Tibial nerve (tissue), 4 donors: ENCODE measurements at regions not wholly inside any gene's neighbourhood (a gene's known extent, or its start where the extent isn't known, plus 50 kb on each side); places are given as distances from the start of the nearest gene placed in this dataset.

Source experiments
- EP300 ChIP-seq, 2 donors: sonication (generic); formaldehyde crosslinking; IDR thresholded peaks; one replicate each; pipeline ENCODE4 v1.6.1; 2017; ENCODE audit warnings: antibody characterized with exemption in 2 of 2, mild to moderate bottlenecking in 1 of 2
- POLR2A ChIP-seq, 2 donors: fragments of 450-650 bp; IDR thresholded peaks; one replicate each; pipeline ENCODE4 v1.6.1; 2017; ENCODE audit warnings: antibody characterized with exemption in 2 of 2, mild to moderate bottlenecking in 2 of 2, moderate library complexity in 2 of 2
- TF ChIP-seq, protein P1 (sequence below), 5 experiments: fragments of 200-600 bp in 3 of 5; fragments of 450-650 bp in 2 of 5; sonication (generic) in 3 of 5; IDR thresholded peaks; one replicate each; pipeline ENCODE4 v1.5.1; 2016 to 2019; ENCODE audit warnings: antibody characterized with exemption in 5 of 5, mild to moderate bottlenecking in 3 of 5, moderate library complexity in 2 of 5

DNA sequence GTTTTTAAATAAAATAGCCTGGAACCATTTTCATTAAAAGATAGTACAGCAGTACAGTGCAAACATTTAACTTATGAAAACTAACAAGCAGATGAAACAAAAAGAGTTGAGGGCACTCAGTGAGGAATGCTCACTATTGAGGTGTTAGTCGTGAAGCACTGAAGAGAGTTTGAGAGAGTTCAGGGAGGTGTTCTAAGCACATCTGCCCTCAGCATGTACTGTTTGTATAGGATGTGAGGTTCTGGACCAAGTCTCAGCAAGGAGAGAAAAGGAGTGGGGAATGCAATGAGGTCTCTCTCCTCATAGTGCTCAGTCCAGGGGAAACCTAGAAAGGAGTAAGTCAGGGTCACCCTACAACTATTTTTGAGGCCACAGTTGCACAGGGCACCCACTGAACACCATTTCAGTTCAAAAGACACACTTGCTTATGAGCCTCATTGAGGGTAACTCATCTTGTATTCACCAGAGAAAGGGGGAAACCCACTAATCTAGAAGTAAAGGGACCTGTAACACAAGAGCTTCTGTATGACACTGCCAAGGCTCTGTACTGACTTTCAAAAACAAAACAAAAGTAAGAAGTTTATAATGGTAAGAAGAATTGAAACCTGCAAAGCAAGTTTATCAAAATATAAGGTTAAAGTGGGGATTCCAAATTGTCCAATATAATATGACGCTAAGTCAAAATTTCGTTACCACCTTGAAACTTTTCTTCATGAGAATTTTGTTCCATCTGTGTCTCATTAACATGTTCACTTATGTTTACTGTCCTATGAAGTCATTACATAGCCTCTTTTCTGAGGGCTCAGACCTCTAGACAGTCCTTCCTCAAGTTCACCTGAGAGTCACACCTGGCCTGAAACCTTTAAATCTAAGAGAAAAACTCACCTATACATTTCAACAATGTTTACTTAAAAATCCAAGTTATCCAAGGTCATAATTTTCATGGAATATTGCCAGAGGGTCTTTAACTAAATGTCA, 275.3 kb downstream of the ETS1 start:
- TF ChIP-seq EP300 (IDR thresholded peaks at IDR 0.05) (no peak), POLR2A (IDR thresholded peaks at IDR 0.05) (no peak)
- TF ChIP-seq, protein P1, sequence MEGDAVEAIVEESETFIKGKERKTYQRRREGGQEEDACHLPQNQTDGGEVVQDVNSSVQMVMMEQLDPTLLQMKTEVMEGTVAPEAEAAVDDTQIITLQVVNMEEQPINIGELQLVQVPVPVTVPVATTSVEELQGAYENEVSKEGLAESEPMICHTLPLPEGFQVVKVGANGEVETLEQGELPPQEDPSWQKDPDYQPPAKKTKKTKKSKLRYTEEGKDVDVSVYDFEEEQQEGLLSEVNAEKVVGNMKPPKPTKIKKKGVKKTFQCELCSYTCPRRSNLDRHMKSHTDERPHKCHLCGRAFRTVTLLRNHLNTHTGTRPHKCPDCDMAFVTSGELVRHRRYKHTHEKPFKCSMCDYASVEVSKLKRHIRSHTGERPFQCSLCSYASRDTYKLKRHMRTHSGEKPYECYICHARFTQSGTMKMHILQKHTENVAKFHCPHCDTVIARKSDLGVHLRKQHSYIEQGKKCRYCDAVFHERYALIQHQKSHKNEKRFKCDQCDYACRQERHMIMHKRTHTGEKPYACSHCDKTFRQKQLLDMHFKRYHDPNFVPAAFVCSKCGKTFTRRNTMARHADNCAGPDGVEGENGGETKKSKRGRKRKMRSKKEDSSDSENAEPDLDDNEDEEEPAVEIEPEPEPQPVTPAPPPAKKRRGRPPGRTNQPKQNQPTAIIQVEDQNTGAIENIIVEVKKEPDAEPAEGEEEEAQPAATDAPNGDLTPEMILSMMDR (IDR thresholded peaks at IDR 0.05), result no peak
